GM13977 (cell line): ENCODE measurements at regions not wholly inside any gene's neighbourhood (a gene's known extent, or its start where the extent isn't known, plus 50 kb on each side); places are given as distances from the start of the nearest gene placed in this dataset.
"Not testable (repeated sequence)": the region's sequence is repeated elsewhere in the genome, so short reads cannot be mapped to it uniquely, and the experiment has no call there.

Experiments used
- DNase-seq: peaks from one replicate; pipeline ENCODE4 v3.0.0; 2012; ENCODE audit warnings: low spot score
- CTCF ChIP-seq: IDR thresholded peaks from 2 replicates; pipeline ENCODE4 v1.5.1; 2012; ENCODE audit warnings: mild to moderate bottlenecking, control low read depth; ENCODE audit not compliant: insufficient read depth; ENCODE audit errors: extremely low read depth, missing control alignments
- in situ Hi-C: fragments of 300-500 bp; cut with MboI; formaldehyde crosslinking; loops from one replicate; pipeline ENCODE4 v1.12.0; 2022; ENCODE audit warnings: low sequenced_read_pairs, low pct_unique_long_range_greater_than_20kb, mixed read lengths, inconsistent platforms; ENCODE audit not compliant: unreplicated experiment

DNA sequence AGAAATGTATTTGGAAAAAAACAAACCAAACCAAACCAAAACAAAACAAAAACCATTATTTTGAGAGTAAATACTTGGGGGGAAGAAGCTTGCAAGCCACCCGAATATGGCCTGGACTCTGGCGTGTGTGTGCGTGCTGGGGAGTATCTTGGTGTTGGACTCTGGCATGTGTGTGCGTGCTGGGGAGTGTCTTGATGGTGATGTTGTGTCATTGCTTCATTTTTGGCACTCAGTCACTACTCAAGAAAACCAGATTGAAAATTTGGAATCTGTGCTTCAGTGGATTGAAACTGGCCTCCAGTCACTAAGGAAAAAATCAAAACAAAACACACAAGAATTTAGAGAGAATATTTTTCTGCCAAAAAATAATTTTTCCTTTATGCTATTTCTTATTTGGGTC lies 76.1 kb downstream of the ARRDC3 start:
- no peak for TF ChIP-seq CTCF
- no peak for DNase-seq
- in situ Hi-C loops: no loop called here

GRCh38 chr5:91306497-91306896 lies 76.6 kb downstream of the ARRDC3 start:
- DNase-seq: no peak
- in situ Hi-C loops: no loop called here
- no peak for TF ChIP-seq CTCF

DNA sequence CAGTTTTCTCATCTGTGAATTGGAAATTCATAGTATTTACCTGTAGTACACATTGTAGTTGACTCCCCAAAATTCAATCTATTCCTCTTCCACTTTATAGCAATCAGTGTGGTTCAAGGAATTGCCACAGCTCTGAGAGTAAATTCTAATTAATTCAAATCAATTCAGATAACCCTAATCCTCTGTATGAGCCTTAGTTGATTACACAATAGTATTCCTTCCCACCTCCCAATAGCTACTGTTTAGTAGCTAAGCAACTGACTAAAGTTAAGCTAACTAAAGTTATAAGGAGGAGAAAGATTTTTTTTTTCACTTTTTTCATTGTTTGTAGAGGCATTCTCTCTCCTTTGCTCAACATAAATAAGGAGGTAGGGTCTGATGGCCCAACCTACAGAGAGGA lies 77.5 kb downstream of the ARRDC3 start:
- no peak for DNase-seq
- in situ Hi-C loops: no loop called here

GRCh38 chr5:91304015-91304414 lies 79.1 kb downstream of the ARRDC3 start:
- in situ Hi-C loops, DNase-seq: not testable (repeated sequence)

More for the DNA sequence above, 77.5 kb downstream of the ARRDC3 start:
- no peak for TF ChIP-seq CTCF

- in situ Hi-C loops: no loop called here
- no peak for DNase-seq
Observed at GRCh38 chr5:91302958-91303357, 80.2 kb downstream of the ARRDC3 start.

DNA sequence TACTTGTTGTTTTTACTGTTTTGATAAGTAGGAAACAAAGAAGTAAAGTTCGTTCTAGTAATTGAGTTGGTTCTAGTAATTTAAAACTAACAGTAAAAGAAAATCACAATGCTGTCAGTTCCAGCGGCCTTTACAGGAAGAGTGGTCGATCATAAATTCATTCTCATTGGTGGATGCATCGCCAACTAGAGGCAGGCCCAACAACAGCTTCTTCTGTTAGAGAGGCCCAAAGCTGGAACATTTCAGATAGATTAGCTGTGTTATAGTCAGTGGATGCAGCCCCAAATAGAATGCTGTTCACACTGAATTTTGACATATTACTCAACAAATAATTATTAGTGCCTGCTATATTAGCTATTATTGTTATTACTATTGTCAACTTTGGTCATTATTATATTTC lies 80.8 kb downstream of the ARRDC3 start:
- TF ChIP-seq CTCF: no peak
- no peak for DNase-seq
- in situ Hi-C loops: no loop called here

More at GRCh38 chr5:91302958-91303357, 80.2 kb downstream of the ARRDC3 start:
- no peak for TF ChIP-seq CTCF

DNA sequence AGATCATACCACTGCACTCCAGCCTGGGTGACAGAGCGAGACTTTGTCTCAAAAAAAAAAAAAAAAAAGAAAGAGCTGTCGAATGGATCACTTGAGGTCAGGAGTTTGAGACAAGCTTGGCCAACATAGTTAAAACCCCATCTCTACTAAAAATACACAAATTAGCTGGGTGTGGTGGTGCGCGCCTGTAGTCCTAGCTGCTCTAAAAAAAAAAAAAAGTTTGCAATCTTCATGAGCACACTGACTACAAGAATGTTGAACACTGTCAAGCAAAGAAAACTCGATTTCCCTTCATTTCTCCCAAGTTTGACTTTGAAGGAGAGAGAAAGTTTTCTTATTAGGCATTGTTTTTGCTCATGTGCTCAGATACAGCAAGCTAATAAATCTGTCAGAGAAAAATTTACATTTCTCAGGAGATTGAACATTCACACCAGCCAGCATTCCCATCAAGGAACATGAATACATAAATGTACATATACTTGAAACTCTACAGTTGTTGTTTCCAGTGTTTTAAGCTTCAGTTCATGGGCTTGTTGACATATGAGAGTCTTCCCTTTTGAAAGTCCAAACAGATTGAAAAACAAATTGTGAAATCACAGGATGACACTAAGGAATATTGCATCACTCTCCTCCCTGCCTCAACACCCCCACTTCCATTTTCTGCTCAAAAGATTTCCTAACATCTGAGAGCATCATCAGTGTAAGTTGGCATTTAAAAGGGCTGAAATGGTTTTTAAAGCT lies 81.8 kb downstream of the ARRDC3 start:
- no peak for DNase-seq
- in situ Hi-C loops: no loop called here
- no peak for TF ChIP-seq CTCF
